GM18520 (cell line): ENCODE measurements at regions not wholly inside any gene's neighbourhood (a gene's known extent, or its start where the extent isn't known, plus 50 kb on each side); places are given as distances from the start of the nearest gene placed in this dataset.
"Not testable (repeated sequence)": the region's sequence is repeated elsewhere in the genome, so short reads cannot be mapped to it uniquely, and the experiment has no call there.

Experiments
- ATAC-seq: cut with Tn5 transposase; IDR thresholded peaks from one replicate; pipeline ENCODE4 v1.9.1; 2021; ENCODE audit not compliant: unreplicated experiment

- ATAC-seq = no peak
Observed at GRCh38 chr16:87203060-87203656, 114.0 kb downstream of the C16orf95 start.

GRCh38 chr16:87206646-87207451 is 110.3 kb downstream of the C16orf95 start:
- ATAC-seq = no peak

DNA sequence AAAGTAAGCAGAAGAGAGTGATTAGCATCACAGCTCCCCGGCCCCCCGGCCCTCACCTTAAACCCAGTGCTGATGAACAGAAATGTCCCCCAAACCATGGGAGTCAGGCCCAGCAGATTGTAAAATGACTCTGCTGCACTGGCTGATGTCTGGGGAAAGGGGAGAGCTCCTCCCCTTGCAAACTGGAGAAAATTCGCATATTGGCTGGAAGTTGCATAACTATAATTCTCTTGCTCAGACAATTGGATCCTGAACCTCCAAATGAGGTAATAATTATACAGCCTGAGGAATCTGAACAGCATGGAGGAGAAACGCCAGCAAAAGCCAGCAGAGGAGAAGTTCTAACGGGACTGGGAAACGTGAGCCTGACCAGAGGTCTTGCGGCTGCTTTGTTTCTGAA is 109.7 kb downstream of the C16orf95 start:
- ATAC-seq = no peak

DNA sequence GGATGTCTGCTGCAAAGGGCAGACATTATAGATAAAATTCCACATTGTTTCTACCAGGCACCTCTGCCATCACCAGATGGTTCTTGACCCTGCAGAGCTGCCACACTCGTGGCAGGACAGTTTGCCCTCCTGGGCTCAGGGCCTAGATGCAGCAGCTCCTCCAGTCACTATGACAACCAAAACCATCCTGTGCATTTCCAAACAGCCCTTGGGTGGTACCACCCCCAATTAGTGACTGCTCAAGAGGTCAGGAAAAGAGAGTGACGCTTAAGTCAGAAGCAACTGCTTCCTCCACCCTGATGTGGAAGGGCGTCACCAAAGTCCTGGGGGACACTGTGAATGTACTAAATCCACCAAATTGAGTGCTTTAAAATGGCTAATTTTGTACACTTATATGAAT is 109.2 kb downstream of the C16orf95 start:
- no peak for ATAC-seq

DNA sequence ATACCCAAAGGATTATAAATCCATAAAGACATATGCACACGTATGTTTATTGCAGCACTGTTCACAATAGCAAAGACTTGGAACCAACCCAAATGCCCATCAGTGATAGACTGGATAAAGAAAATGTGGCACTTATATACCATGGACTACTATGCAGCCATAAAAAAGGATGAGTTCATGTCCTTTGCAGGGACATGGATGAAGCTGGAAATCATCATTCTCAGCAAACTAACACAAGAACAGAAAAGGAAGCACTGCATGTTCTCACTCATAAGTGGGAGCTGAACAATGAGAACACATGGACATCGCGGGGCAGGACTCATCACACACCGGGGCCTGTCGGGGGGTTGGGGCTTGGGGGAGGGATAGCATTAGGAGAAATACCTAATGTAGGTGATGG is 108.2 kb downstream of the C16orf95 start:
- ATAC-seq = not testable (repeated sequence)

DNA sequence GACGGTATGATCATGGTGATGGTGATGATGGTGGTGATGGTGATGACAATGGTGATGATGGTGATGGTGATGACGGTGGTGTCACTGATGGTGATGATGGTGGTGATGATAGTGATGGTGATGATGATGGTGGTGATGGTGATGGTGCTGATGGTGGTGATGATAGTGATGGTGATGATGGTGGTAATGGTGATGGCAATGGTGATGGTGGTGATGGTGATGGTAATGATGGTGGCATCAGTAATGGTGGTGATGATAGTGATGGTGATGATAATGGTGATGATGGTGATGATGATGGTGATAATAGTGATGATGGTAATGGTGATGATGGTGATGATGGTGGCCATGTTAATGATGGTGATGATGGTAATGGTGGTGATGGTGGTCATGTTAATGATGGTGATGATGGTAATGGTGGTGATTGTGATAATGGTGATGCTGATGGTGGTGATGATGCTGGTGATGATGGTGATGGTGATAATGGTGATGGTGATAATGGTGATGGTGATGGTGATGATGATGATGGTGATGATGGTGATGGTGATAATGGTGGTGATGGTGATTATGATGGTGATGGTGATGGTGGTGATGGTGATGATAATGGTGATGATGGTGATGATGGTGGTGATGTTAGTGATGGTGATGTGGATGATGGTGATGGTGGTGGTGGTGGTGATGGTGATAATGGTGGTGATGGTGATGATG is 107.2 kb downstream of the C16orf95 start:
- no peak for ATAC-seq

DNA sequence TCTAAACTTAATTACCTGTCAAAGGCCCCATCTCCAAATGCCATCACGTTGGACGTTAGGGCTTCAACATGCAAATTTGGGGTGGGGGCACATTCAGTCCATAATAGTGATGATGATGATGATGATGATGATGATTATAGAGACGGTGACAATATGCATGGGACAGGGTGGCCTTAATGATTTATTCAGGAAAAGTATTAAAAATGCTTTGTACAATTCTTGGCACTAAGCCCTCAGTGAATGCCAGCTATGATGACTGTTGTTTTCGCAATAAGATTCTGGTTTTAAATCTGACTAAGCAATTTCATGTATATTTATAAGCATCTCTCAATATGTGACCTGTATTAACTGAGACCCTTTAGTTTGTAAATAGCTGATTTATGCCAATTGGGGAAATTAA is 106.3 kb downstream of the C16orf95 start:
- ATAC-seq = no peak

- ATAC-seq = no peak
Observed at GRCh38 chr16:87212026-87212425, 105.2 kb downstream of the C16orf95 start.

- ATAC-seq = no peak
Observed at GRCh38 chr16:87213536-87213935, 103.7 kb downstream of the C16orf95 start.

GRCh38 chr16:87216148-87216840 is 100.9 kb downstream of the C16orf95 start:
- ATAC-seq = no peak

DNA sequence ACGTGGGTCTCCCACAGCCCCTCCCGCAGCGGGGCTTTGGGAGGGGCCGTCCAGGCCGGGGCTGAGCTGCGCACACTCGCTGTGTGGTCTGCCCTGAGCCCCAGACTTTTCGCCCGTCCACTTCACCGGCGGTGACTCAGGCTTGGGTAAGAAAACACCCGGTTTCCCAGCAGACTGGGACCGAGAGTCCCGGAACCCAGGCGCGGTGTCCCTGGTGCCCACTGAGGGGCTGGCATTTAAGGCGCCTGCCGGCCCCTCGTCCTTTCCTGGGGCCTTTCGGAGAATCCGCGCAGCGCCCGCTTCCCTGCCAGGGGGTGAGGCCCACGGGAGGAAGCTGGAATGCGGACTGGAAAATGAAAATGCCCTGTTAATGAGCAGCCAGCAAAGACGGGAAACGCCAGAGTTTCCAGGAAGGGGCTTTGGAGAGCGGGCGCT is 100.3 kb downstream of the C16orf95 start:
- no peak for ATAC-seq

DNA sequence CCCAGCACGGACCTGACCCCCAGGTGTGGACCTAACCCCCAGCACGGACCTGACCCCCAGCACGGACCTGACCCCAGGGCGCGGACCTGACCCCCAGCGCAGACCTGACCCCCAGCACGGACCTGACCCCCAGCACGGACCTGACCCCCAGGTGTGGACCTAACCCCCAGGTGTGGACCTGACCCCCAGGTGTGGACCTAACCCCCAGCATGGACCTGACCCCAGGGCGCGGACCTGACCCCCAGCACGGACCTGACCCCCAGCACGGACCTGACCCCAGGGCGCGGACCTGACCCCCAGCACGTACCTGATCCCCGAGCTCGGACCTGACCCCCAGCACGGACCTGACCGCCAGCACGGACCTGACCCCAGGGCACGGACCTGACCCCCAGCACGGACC is 99.4 kb downstream of the C16orf95 start:
- not testable (repeated sequence) for ATAC-seq

- no peak for ATAC-seq
Observed at GRCh38 chr16:87218281-87219055, 98.7 kb downstream of the C16orf95 start.

- ATAC-seq = no peak
Observed at GRCh38 chr16:87219287-87219909, 97.8 kb downstream of the C16orf95 start.

DNA sequence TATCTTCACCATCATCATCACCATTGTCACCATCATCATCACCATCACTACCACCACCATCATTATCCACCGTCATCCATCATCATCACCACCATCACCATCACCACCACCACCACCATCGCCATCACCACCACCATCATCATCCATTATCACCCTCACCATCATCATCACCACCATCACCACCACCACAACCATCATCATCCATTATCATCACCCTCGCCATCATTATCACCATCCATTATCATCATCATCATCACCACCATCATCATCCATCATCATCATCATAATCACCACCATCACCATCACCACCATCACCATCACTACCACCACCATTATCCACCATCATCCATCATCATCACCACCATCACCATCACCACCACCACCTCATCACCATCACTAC is 95.6 kb downstream of the C16orf95 start:
- ATAC-seq = no peak

DNA sequence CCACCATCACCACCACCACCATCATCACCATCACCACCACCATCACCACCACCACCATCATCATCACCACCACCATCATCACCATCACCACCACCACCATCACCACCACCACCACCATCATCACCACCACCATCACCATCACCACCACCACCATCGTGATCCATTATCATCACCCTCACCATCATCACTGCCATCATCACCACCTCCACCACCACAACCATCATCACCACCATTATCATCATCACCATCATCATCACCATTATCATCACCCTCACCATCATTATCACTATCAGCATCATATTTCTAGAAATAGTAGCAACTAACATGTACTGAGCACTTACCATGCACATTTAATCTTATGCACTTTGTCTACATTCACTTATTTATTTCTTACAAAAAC is 94.9 kb downstream of the C16orf95 start:
- ATAC-seq = no peak

GRCh38 chr16:87223656-87224248 is 93.4 kb downstream of the C16orf95 start:
- ATAC-seq = no peak

DNA sequence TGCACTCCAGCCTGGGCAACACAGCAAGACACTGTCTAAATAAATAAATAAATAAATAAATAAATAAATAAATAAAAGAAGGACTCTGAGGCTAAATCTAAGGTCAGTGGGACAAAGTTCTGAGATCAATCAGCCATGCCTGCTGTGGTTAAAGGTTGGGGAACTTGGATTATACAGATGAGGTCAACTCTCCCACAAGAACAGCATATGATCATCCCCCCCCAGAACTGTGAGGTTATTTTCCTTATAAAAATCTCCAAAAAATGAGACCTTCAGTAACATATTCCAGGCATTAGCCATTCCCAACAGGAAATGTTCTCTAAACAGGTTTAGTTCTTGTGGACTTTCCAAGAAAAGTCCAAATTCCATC is 90.3 kb downstream of the C16orf95 start:
- ATAC-seq = no peak

- no peak for ATAC-seq
Observed at GRCh38 chr16:87227296-87227951, 89.8 kb downstream of the C16orf95 start.
